ENCODE measurements at regions not wholly inside any gene's neighbourhood (a gene's known extent, or its start where the extent isn't known, plus 50 kb on each side); places are given as distances from the start of the nearest gene placed in this dataset.
"Not testable (repeated sequence)": the region's sequence is repeated elsewhere in the genome, so short reads cannot be mapped to it uniquely, and the experiment has no call there.

GRCh38 chr13:58985845-58986244, 1177.9 kb downstream of the DIAPH3 start:
- DNase-seq (ENCODE audit: low spot score) = no peak

- no peak for DNase-seq (ENCODE audit: low spot score)
Observed at GRCh38 chr13:58989556-58989955, 1174.2 kb downstream of the DIAPH3 start.

GRCh38 chr13:58991826-58992477, 1171.8 kb downstream of the DIAPH3 start:
- DNase-seq (ENCODE audit: low spot score) = no peak

- no peak for DNase-seq (ENCODE audit: low spot score)
Observed at GRCh38 chr13:58992478-58993042, 1171.2 kb downstream of the DIAPH3 start.

GRCh38 chr13:58994077-58994476, 1169.7 kb downstream of the DIAPH3 start:
- no peak for DNase-seq (ENCODE audit: low spot score)

- peak; percentile 15 for DNase-seq (ENCODE audit: low spot score)
Observed at GRCh38 chr13:58994777-58995176, 1169.0 kb downstream of the DIAPH3 start.

- DNase-seq (ENCODE audit: low spot score) = no peak
Observed at GRCh38 chr13:58998716-58999115, 1165.0 kb downstream of the DIAPH3 start.

GRCh38 chr13:58999851-59000250, 1163.9 kb downstream of the DIAPH3 start:
- DNase-seq (ENCODE audit: low spot score) = no peak

GRCh38 chr13:59000770-59001169, 1163.0 kb downstream of the DIAPH3 start:
- no peak for DNase-seq (ENCODE audit: low spot score)

GRCh38 chr13:59012731-59013130, 1151.0 kb downstream of the DIAPH3 start:
- DNase-seq (ENCODE audit: low spot score) = no peak

- no peak for DNase-seq (ENCODE audit: low spot score)
Observed at GRCh38 chr13:59016250-59016649, 1147.5 kb downstream of the DIAPH3 start.

- no peak for DNase-seq (ENCODE audit: low spot score)
Observed at GRCh38 chr13:59024434-59024833, 1139.3 kb downstream of the DIAPH3 start.

- no peak for DNase-seq (ENCODE audit: low spot score)
Observed at GRCh38 chr13:59034198-59034597, 1129.5 kb downstream of the DIAPH3 start.

- peak; percentile 19 for DNase-seq (ENCODE audit: low spot score)
Observed at GRCh38 chr13:59038824-59039223, 1124.9 kb downstream of the DIAPH3 start.

GRCh38 chr13:59043016-59043415, 1120.7 kb downstream of the DIAPH3 start:
- no peak for DNase-seq (ENCODE audit: low spot score)

- no peak for DNase-seq (ENCODE audit: low spot score)
Observed at GRCh38 chr13:59047546-59047945, 1116.2 kb downstream of the DIAPH3 start.

- DNase-seq (ENCODE audit: low spot score) = no peak
Observed at GRCh38 chr13:59061621-59062020, 1102.1 kb downstream of the DIAPH3 start.

- no peak for DNase-seq (ENCODE audit: low spot score)
Observed at GRCh38 chr13:59064042-59064441, 1099.7 kb downstream of the DIAPH3 start.

- DNase-seq (ENCODE audit: low spot score) = not testable (repeated sequence)
Observed at GRCh38 chr13:59076386-59076785, 1087.3 kb downstream of the DIAPH3 start.

- no peak for DNase-seq (ENCODE audit: low spot score)
Observed at GRCh38 chr13:59086147-59086546, 1077.6 kb downstream of the DIAPH3 start.

- DNase-seq (ENCODE audit: low spot score) = no peak
Observed at GRCh38 chr13:59088716-59089115, 1075.0 kb downstream of the DIAPH3 start.

GRCh38 chr13:59094181-59094580, 1069.5 kb downstream of the DIAPH3 start:
- no peak for DNase-seq (ENCODE audit: low spot score)

GRCh38 chr13:59099182-59099974, 1064.3 kb downstream of the DIAPH3 start:
- no peak for DNase-seq (ENCODE audit: low spot score)

All from HT-29 (cell line).